ENCODE measurements at regions not wholly inside any gene's neighbourhood (a gene's known extent, or its start where the extent isn't known, plus 50 kb on each side); places are given as distances from the start of the nearest gene placed in this dataset.
"Not testable (repeated sequence)": the region's sequence is repeated elsewhere in the genome, so short reads cannot be mapped to it uniquely, and the experiment has no call there.

- ChIA-PET POLR2A (no interaction called here), CTCF (interaction anchor here (0.7 to 1.8 kb wide), 3 partner anchors 9 to 85 kb away, joined by 3 to 10 read pairs (median 3); no protein-coding TSS in a partner anchor)
- no peak overlapping the region for H3K4me2 ChIP-seq (ENCODE audit: insufficient read depth, low read length)
- no peaks in the 10 kb centered on the region for H3K4me1 ChIP-seq (ENCODE audit: control insufficient read depth, extremely low read depth, insufficient read depth, low read length)
- dilution Hi-C loops (cut with MboI; ENCODE audit: extremely low pct_ligation_motif_present, low sequenced_read_pairs) (no loop called here), intact Hi-C loops (cut with micrococcal nuclease) (no loop called here)
- no TSS peak for BruUV-seq (replicated peaks)
- H2AFZ ChIP-seq (ENCODE audit: low read depth, low read length) = no peak overlapping the region
- FAIRE-seq = no peak
- H3K27ac ChIP-seq (ENCODE audit: insufficient read depth, low read depth, low read length) = no peak overlapping the region
- H3K79me2 ChIP-seq (ENCODE audit: control insufficient read depth, insufficient read depth, low read length) = no peaks in the 10 kb centered on the region
- peaks cover 10 to 12% of the 10 kb centered on the region in 2 experiments for H3K27me3 ChIP-seq (ENCODE audit: control insufficient read depth in 2 of 2, insufficient read depth in 2 of 2, low read length in 2 of 2)
- TF ChIP-seq JUN (IDR thresholded peaks at IDR 0.05; ENCODE audit: borderline replicate concordance, insufficient read depth, insufficient read length, low read depth) (no peak), FOS (IDR thresholded peaks at IDR 0.05; ENCODE audit: borderline replicate concordance, insufficient read depth, low read length) (no peak), POLR2A (IDR thresholded peaks at IDR 0.05; ENCODE audit: low read depth, low read length) (no peak), EZH2 (IDR thresholded peaks at IDR 0.05; ENCODE audit: borderline replicate concordance, low read depth, low read length, severe bottlenecking) (no peak), POLR2AphosphoS5 (IDR thresholded peaks at IDR 0.05; ENCODE audit: insufficient read depth, low read depth, low read length) (no peak), MYC (IDR thresholded peaks at IDR 0.05; ENCODE audit: low read depth, low read length) (no peak), GATA2 (IDR thresholded peaks at IDR 0.05; ENCODE audit: insufficient read depth, insufficient read length, low read depth, low read length) (no peak)
- TF ChIP-seq, protein P1, sequence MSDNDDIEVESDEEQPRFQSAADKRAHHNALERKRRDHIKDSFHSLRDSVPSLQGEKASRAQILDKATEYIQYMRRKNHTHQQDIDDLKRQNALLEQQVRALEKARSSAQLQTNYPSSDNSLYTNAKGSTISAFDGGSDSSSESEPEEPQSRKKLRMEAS (IDR thresholded peaks at IDR 0.05; ENCODE audit: insufficient read depth, insufficient read length) = no peak
- TF ChIP-seq, protein P2, sequence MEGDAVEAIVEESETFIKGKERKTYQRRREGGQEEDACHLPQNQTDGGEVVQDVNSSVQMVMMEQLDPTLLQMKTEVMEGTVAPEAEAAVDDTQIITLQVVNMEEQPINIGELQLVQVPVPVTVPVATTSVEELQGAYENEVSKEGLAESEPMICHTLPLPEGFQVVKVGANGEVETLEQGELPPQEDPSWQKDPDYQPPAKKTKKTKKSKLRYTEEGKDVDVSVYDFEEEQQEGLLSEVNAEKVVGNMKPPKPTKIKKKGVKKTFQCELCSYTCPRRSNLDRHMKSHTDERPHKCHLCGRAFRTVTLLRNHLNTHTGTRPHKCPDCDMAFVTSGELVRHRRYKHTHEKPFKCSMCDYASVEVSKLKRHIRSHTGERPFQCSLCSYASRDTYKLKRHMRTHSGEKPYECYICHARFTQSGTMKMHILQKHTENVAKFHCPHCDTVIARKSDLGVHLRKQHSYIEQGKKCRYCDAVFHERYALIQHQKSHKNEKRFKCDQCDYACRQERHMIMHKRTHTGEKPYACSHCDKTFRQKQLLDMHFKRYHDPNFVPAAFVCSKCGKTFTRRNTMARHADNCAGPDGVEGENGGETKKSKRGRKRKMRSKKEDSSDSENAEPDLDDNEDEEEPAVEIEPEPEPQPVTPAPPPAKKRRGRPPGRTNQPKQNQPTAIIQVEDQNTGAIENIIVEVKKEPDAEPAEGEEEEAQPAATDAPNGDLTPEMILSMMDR (IDR thresholded peaks at IDR 0.05; ENCODE audit: extremely low read depth in 1 of 2, insufficient read depth in 1 of 2, low read depth in 1 of 2, low read length in 2 of 2) = no peak
- H3K36me3 ChIP-seq (ENCODE audit: control insufficient read depth in 2 of 2, extremely low read depth in 1 of 2, insufficient read depth in 2 of 2, low read length in 2 of 2) = no peaks in the 10 kb centered on the region
- no peak overlapping the region for H3K4me3 ChIP-seq (replicated peaks in 1 of 3; ENCODE audit: insufficient read depth in 1 of 3, low read depth in 1 of 3, low read length in 3 of 3)
- H3K9ac ChIP-seq (replicated peaks; ENCODE audit: extremely low read depth, insufficient read depth, low read length) = no peak overlapping the region
- H4K20me1 ChIP-seq (replicated peaks; ENCODE audit: control insufficient read depth, extremely low read depth, insufficient read depth, low read length) = no peaks in the 10 kb centered on the region
- no peaks in the 10 kb centered on the region for H3K9me1 ChIP-seq (replicated peaks; ENCODE audit: control insufficient read depth, extremely low read depth, insufficient read depth, low read length)
- no peak for DNase-seq (ENCODE audit: low read depth, low spot score)
- no peaks in the 10 kb centered on the region for H3K9me3 ChIP-seq (replicated peaks; ENCODE audit: control insufficient read depth, insufficient read depth, low read length)
Observed at GRCh38 chr9:33709269-33709668, 86.1 kb upstream of the PRSS3 start.

DNA sequence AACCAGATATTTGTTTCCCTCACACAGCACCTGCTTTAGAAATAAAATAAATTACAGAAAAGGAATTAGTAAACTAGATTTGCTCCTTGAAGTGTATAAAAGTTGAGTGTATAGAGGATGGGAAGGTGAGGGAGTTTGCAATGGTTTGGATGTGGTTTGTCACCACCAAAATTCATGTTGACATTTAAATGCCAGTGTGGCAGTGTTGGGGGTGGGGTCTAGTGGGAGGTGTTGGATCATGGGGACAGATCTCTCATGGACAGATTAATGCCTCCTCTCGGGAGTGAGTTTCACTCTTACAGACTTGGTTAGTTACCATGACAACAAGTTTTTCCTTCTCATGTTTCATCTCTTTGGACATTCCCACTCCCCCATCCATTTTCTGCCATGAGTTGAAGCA lies 83.9 kb upstream of the PRSS3 start:
- DNase-seq (ENCODE audit: low read depth, low spot score); H3K9me3 ChIP-seq (replicated peaks; ENCODE audit: control insufficient read depth, insufficient read depth, low read length); H3K9ac ChIP-seq (replicated peaks; ENCODE audit: extremely low read depth, insufficient read depth, low read length); CTCF ChIA-PET; POLR2A ChIA-PET; BruUV-seq (replicated peaks); dilution Hi-C loops (cut with MboI; ENCODE audit: extremely low pct_ligation_motif_present, low sequenced_read_pairs); H3K79me2 ChIP-seq (ENCODE audit: control insufficient read depth, insufficient read depth, low read length); H3K4me1 ChIP-seq (ENCODE audit: control insufficient read depth, extremely low read depth, insufficient read depth, low read length); H3K4me3 ChIP-seq (replicated peaks in 1 of 3; ENCODE audit: insufficient read depth in 1 of 3, low read depth in 1 of 3, low read length in 3 of 3); H3K4me2 ChIP-seq (ENCODE audit: insufficient read depth, low read length); H4K20me1 ChIP-seq (replicated peaks; ENCODE audit: control insufficient read depth, extremely low read depth, insufficient read depth, low read length); H3K27ac ChIP-seq (ENCODE audit: insufficient read depth, low read depth, low read length); H3K36me3 ChIP-seq (ENCODE audit: control insufficient read depth in 2 of 2, extremely low read depth in 1 of 2, insufficient read depth in 2 of 2, low read length in 2 of 2); H2AFZ ChIP-seq (ENCODE audit: low read depth, low read length); intact Hi-C loops (cut with micrococcal nuclease); H3K9me1 ChIP-seq (replicated peaks; ENCODE audit: control insufficient read depth, extremely low read depth, insufficient read depth, low read length): not testable (repeated sequence)
- FAIRE-seq = peak; percentile 8
- peaks cover 10 to 12% of the 10 kb centered on the region in 2 experiments for H3K27me3 ChIP-seq (ENCODE audit: control insufficient read depth in 2 of 2, insufficient read depth in 2 of 2, low read length in 2 of 2)

All from endothelial cell of umbilical vein (primary cell).